ENCODE measurements at regions not wholly inside any gene's neighbourhood (a gene's known extent, or its start where the extent isn't known, plus 50 kb on each side); places are given as distances from the start of the nearest gene placed in this dataset.

GRCh38 chr1:37158113-37158749 lies 123.9 kb upstream of the GRIK3 start:
- Histone ChIP-seq H3K4me3 (no peak overlapping the region), H3K9me2 (replicated peaks; ENCODE audit: insufficient read depth) (no peaks in the 10 kb centered on the region), H3K79me2 (no peaks in the 10 kb centered on the region), H3K4me1 (ENCODE audit: insufficient read depth) (no peaks in the 10 kb centered on the region), H3K27ac (no peak overlapping the region), H3K9me3 (ENCODE audit: low read depth) (no peaks in the 10 kb centered on the region), H3K36me3 (replicated peaks; ENCODE audit: insufficient read depth, low read depth) (no peaks in the 10 kb centered on the region), H3K27me3 (no peaks in the 10 kb centered on the region), H2AFZ (no peak overlapping the region), H4K20me1 (ENCODE audit: insufficient read depth, poor library complexity, severe bottlenecking) (no peaks in the 10 kb centered on the region), H3K4me2 (no peak overlapping the region)
- DNase-seq (ENCODE audit: low spot score), result no peak
- 82% methylated on average over 5 of the region's 5 CpGs for WGBS (ENCODE audit: low lambda C conversion rate, missing lambda C conversion rate)
- TF ChIP-seq EZH2 (IDR thresholded peaks at IDR 0.05; ENCODE audit: borderline replicate concordance) (no peak), EZH2phosphoT487 (IDR thresholded peaks at IDR 0.05; ENCODE audit: low read depth, severe bottlenecking, unreplicated experiment) (no peak), CTCF (IDR thresholded peaks at IDR 0.05; ENCODE audit: poor library complexity) (no peak)

DNA sequence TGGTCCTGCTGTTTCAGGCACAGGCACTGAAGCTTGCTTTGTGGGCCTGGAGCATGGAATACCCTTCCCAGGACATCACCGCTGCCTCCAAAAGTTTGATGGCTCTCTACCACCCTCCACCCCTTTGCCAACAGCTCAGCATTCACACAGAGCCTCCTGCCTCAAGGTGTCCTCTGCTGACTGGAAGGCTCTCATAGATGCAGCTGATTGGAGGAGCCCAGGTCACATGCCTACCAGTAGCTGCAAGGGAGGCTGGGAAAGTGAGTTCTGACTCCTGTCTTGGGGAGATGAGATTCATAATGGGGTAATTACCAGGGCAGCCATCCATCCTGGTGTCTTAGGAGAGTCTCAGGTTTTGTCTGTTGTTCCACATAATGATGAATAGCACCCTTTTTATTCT lies 124.8 kb upstream of the GRIK3 start:
- Histone ChIP-seq H3K4me2 (no peak overlapping the region), H3K9me3 (ENCODE audit: low read depth) (no peaks in the 10 kb centered on the region), H2AFZ (no peak overlapping the region), H3K4me1 (ENCODE audit: insufficient read depth) (no peaks in the 10 kb centered on the region), H3K27ac (no peak overlapping the region), H4K20me1 (ENCODE audit: insufficient read depth, poor library complexity, severe bottlenecking) (no peaks in the 10 kb centered on the region), H3K9me2 (replicated peaks; ENCODE audit: insufficient read depth) (no peaks in the 10 kb centered on the region), H3K27me3 (no peaks in the 10 kb centered on the region), H3K36me3 (replicated peaks; ENCODE audit: insufficient read depth, low read depth) (no peaks in the 10 kb centered on the region), H3K79me2 (no peaks in the 10 kb centered on the region), H3K4me3 (no peak overlapping the region)
- 93% methylated on average over 1 of the region's 1 CpG for WGBS (ENCODE audit: low lambda C conversion rate, missing lambda C conversion rate)
- no peak for DNase-seq (ENCODE audit: low spot score)
- no peak for TF ChIP-seq EZH2 (IDR thresholded peaks at IDR 0.05; ENCODE audit: borderline replicate concordance)
- no peak for TF ChIP-seq CTCF (IDR thresholded peaks at IDR 0.05; ENCODE audit: poor library complexity)
- no peak for TF ChIP-seq EZH2phosphoT487 (IDR thresholded peaks at IDR 0.05; ENCODE audit: low read depth, severe bottlenecking, unreplicated experiment)

- no peak for DNase-seq (ENCODE audit: low spot score)
Measured at GRCh38 chr1:37161171-37161570, 126.9 kb upstream of the GRIK3 start.

More at GRCh38 chr1:37161171-37161570, 126.9 kb upstream of the GRIK3 start:
- Histone ChIP-seq H3K4me3 (no peak overlapping the region), H3K27me3 (no peaks in the 10 kb centered on the region), H3K27ac (no peak overlapping the region), H3K9me2 (replicated peaks; ENCODE audit: insufficient read depth) (no peaks in the 10 kb centered on the region), H4K20me1 (ENCODE audit: insufficient read depth, poor library complexity, severe bottlenecking) (no peaks in the 10 kb centered on the region), H3K4me2 (no peak overlapping the region), H3K79me2 (no peaks in the 10 kb centered on the region), H3K36me3 (replicated peaks; ENCODE audit: insufficient read depth, low read depth) (no peaks in the 10 kb centered on the region), H3K4me1 (ENCODE audit: insufficient read depth) (no peaks in the 10 kb centered on the region), H2AFZ (no peak overlapping the region), H3K9me3 (ENCODE audit: low read depth) (no peaks in the 10 kb centered on the region)
- TF ChIP-seq EZH2phosphoT487 (IDR thresholded peaks at IDR 0.05; ENCODE audit: low read depth, severe bottlenecking, unreplicated experiment) (no peak), EZH2 (IDR thresholded peaks at IDR 0.05; ENCODE audit: borderline replicate concordance) (no peak), CTCF (IDR thresholded peaks at IDR 0.05; ENCODE audit: poor library complexity) (no peak)
- 100% methylated on average over 2 of the region's 2 CpGs for WGBS (ENCODE audit: low lambda C conversion rate, missing lambda C conversion rate)

Data from hepatocyte (in vitro differentiated cells).